Liver (tissue), 3 donors: ENCODE measurements at regions not wholly inside any gene's neighbourhood (a gene's known extent, or its start where the extent isn't known, plus 50 kb on each side); places are given as distances from the start of the nearest gene placed in this dataset.

Experiments
- CTCF ChIP-seq: fragments of 150-350 bp; IDR thresholded peaks from 2 replicates; pipeline ENCODE4 v1.5.1; 2017; ENCODE audit warnings: improper control_type of control experiment, low read depth, low read length; ENCODE audit not compliant: missing input control
- EGR1 ChIP-seq, 2 donors: IDR thresholded peaks; 2 replicates each; pipeline ENCODE4 v1.6.1; 2016 to 2018; ENCODE audit warnings: antibody characterized with exemption in 2 of 2, low read depth in 2 of 2
- FOXA1 ChIP-seq: IDR thresholded peaks from 2 replicates; pipeline ENCODE4 v1.6.1; 2016; ENCODE audit warnings: antibody characterized with exemption
- GABPA ChIP-seq, 2 donors: IDR thresholded peaks in 1 of 2; conservative IDR thresholded peaks in 1 of 2; 2 replicates each; pipeline ENCODE4 v1.6.1; 2016; ENCODE audit warnings: antibody characterized with exemption in 2 of 2, mild to moderate bottlenecking in 1 of 2, moderate library complexity in 1 of 2
- JUND ChIP-seq, 2 donors: IDR thresholded peaks; 2 replicates each; pipeline ENCODE4 v1.6.1; 2016; ENCODE audit warnings: antibody characterized with exemption in 2 of 2
- RAD21 ChIP-seq, 2 donors: IDR thresholded peaks; 2 replicates each; pipeline ENCODE4 v1.6.1; 2016; ENCODE audit warnings: antibody characterized with exemption in 2 of 2, mild to moderate bottlenecking in 2 of 2
- REST ChIP-seq: IDR thresholded peaks from 2 replicates; pipeline ENCODE4 v1.6.1; 2016; ENCODE audit warnings: antibody characterized with exemption, mild to moderate bottlenecking
- SP1 ChIP-seq: IDR thresholded peaks from 2 replicates; pipeline ENCODE4 v1.6.1; 2018; ENCODE audit warnings: antibody characterized with exemption, mild to moderate bottlenecking
- TAF1 ChIP-seq: conservative IDR thresholded peaks from 2 replicates; pipeline ENCODE4 v1.6.1; 2016; ENCODE audit warnings: antibody characterized with exemption, mild to moderate bottlenecking
- YY1 ChIP-seq: IDR thresholded peaks from 2 replicates; pipeline ENCODE4 v1.6.1; 2016; ENCODE audit warnings: antibody characterized with exemption, mild to moderate bottlenecking
- ZBTB33 ChIP-seq: IDR thresholded peaks from 2 replicates; pipeline ENCODE4 v1.6.1; 2016; ENCODE audit warnings: antibody characterized with exemption
- TF ChIP-seq, protein P1 (sequence below): IDR thresholded peaks from 2 replicates; pipeline ENCODE4 v1.6.1; 2016; ENCODE audit warnings: antibody characterized with exemption
- TF ChIP-seq, protein P2 (sequence below): IDR thresholded peaks from 2 replicates; pipeline ENCODE4 v1.6.1; 2016; ENCODE audit warnings: antibody characterized with exemption
- donor health status: healthy.
- donor health status: healthy.

DNA sequence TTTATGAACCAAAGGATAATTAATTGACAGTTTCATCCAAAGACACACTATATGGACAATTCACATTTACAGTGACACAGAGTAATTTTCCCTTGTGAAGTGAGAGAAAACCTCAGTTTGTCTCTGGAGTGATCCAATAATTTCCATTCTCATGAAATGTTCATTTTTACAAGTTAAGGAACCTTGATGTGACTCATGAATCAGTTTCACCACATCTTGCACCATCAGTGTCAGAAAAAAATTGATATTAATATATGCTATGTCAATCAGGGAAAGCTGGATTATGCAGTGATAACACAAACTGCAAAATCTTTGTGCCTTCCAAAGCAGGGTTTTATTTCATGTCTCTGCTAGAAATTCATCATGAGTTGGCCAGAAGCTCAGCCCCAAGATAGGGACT is 348.1 kb downstream of the ARPP21 start:
- no peak for TF ChIP-seq CTCF
- no peak for TF ChIP-seq REST
- TF ChIP-seq YY1: no peak
- no peak for TF ChIP-seq TAF1
- no peak for TF ChIP-seq GABPA (IDR thresholded peaks at IDR 0.05 in 1 of 2, conservative IDR thresholded peaks at IDR 0.05 in 1 of 2)
- TF ChIP-seq FOXA1: no peak
- no peak for TF ChIP-seq SP1
- TF ChIP-seq, protein P1, sequence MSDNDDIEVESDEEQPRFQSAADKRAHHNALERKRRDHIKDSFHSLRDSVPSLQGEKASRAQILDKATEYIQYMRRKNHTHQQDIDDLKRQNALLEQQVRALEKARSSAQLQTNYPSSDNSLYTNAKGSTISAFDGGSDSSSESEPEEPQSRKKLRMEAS: no peak
- TF ChIP-seq JUND (IDR thresholded peaks at IDR 0.05): no peak
- TF ChIP-seq RAD21 (IDR thresholded peaks at IDR 0.05): no peak
- TF ChIP-seq, protein P2, sequence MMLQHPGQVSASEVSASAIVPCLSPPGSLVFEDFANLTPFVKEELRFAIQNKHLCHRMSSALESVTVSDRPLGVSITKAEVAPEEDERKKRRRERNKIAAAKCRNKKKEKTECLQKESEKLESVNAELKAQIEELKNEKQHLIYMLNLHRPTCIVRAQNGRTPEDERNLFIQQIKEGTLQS: no peak
- no peak for TF ChIP-seq EGR1 (IDR thresholded peaks at IDR 0.05; ENCODE audit: low read depth in 2 of 2)
- no peak for TF ChIP-seq ZBTB33
